ENCODE measurements at regions not wholly inside any gene's neighbourhood (a gene's known extent, or its start where the extent isn't known, plus 50 kb on each side); places are given as distances from the start of the nearest gene placed in this dataset.
A peak's percentile ranks its signal among the peaks of the same experiment; 100 is the strongest.

DNA sequence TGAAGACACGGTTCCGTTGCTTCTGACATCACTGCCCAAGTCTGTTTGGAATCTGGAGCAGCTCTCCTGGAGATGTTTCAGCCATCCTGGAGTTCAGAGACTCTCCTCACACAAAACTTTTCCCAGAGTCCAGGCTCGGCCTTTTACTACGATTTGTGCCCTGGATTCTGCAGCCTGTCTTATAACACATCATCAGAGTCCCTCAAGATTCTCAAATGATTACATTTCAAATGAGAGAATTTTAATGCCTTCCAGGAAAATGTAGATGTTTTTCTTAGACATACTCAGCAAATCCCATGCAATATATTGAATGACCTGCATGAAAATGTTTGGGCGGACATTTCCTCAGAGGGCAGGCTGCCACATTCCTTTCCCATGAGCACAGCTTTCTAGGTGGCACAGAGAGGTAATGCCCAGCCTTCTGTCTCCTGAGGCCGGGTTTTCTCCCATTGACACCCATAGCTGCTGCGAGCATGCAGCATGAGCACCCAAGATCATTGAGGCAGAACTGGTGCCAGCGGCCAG lies 129.1 kb downstream of the SNX19 start:
- intact Hi-C loops (cut with DNase I), result loop anchor here (5.0 kb wide), 1 partner anchor 135 kb away; no protein-coding TSS in a partner anchor
- ATAC-seq, result no peak
- DNase-seq (ENCODE audit: missing footprints), result no peak

DNA sequence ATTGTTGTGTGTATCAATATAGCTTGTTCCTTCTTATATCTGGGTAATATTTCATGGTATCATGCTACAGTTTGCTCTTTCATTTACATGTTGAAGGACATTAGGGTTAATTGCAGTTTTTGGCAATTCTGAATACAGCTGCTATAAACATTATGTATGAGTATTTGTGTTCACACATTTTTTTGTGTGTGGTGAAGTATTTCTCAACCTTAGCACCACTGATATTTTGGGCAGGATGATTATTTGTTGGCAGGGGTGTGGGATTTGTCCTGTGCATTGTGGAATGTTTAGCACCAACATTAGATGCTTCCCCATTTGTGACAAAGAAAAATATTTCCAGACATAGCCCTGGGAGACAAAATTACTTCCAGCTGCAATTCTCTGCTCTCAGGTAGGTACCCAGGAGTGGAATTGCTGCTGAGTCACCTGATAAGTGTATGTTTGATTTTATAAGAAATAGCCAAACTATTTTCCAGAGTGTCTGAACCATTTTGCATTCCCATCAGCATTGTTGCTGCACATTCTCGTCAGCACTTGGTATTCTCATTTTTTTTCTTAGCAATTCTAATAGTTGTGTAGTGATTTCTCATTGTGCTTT lies 128.2 kb downstream of the SNX19 start:
- intact Hi-C loops (cut with DNase I), result loop anchor here (5.0 kb wide), 1 partner anchor 136 kb away; no protein-coding TSS in a partner anchor
- ATAC-seq (no peak), DNase-seq (ENCODE audit: missing footprints) (no peak)

DNA sequence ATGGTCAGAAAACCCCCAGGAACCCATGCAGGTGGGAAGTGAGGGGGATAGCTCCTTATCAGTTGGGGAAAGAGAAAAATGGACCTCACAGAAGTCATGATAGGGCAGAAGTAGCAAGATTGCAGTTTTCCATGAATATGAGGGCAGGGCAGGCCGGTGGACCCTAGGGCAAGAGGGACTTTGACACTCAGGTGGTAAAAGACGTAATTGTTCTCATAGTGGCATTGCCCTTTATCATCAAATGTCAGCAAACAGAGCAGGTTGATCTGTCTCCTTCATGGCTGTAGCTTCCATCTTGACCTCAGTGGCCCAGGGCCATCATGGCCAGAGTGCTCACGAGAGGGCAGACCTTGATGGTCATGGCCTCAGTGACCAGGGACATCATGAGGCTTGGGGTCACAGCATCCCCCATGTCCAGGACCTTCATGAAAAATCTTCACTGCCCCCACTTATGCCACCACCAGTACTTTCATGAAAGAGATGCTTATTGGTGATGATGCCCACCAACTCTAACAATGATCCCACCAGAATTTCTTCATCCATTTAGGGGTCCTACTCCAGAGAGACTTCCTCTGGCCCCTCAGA lies 127.1 kb downstream of the SNX19 start:
- ATAC-seq, result no peak
- intact Hi-C loops (cut with DNase I), result loop anchor here (5.0 kb wide), 1 partner anchor 137 kb away; no protein-coding TSS in a partner anchor
- DNase-seq (ENCODE audit: missing footprints), result no peak

DNA sequence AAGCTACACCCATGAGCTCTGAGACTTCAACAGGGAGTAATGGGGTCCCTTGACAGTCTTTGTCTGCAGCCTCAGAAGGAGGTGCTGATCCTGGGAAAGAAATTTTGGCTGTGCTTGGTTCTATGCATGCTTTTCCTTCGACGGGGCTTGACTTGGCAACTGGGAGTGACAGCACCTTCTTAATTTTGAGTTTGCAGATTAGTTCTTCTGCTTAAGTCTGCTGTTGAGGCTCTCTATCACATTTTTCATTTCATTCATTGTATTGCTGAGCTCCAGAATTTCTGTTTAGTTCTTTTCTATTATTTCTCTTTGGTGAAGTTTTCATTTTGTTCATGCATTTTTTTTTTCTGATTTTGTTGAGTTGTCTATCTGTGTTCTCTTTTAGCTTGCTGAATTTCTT lies 125.6 kb downstream of the SNX19 start:
- no peak for DNase-seq (ENCODE audit: missing footprints)
- intact Hi-C loops (cut with DNase I), result no loop called here
- ATAC-seq, result no peak

DNA sequence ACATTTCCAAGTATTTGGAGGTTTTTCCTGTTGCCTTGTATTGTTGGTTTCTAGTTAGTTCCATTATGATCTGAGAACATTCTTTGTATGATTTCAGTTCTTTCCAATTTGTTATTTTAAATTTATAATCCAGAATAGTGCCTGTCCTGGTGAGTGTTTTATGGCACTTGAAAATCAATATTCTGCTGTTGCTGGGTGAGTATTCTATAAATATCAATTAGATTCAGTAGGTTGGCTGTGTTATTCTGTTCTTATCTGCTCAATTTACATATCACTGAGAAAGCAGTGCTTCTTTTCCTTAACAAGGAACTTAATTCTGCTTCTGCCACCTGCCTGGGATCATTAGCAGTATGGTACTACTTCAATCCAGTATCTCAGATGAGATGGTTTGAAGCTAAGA lies 123.5 kb downstream of the SNX19 start:
- intact Hi-C loops (cut with DNase I), result no loop called here
- DNase-seq (ENCODE audit: missing footprints) (no peak), ATAC-seq (no peak)

DNA sequence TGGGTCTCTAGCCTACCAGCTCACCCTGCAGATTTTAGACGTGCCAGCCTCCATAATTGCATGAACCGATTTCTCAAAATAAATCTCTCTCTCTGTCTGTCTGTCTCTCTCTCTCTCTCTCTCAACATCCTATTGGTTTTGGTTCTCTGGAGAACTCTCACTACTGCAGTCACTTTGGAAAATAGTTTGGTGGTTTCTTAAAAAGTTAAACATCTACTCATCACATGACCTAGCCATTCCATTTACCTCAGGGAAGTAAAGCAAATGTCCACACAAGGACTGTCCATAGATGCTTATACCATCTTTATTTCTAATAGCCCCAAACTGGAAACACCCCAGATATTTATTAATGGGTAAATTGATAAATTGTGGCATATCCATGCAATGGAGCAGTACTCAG lies 119.5 kb downstream of the SNX19 start:
- ATAC-seq (no peak), DNase-seq (ENCODE audit: missing footprints) (no peak)
- intact Hi-C loops (cut with DNase I), result no loop called here

DNA sequence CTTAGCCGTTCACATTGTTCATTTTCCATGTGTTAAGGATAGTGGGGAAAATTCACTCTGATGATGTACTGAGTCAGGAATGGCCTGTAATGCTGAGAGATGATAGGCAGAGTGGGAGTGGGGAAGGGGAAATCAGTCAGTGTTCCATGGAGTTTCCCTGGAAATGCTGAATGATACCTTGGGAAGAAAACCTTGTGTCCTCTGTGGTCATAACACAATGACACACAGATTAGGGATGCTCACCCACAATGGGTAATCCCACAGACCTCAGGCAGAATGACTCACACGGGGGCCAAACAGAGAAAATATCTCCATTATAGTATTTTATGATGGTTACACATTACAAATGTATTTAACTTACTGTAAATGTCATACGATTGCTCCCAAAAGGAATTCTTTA lies 118.0 kb downstream of the SNX19 start:
- DNase-seq (ENCODE audit: missing footprints) (no peak), ATAC-seq (no peak)
- intact Hi-C loops (cut with DNase I), result no loop called here

DNA sequence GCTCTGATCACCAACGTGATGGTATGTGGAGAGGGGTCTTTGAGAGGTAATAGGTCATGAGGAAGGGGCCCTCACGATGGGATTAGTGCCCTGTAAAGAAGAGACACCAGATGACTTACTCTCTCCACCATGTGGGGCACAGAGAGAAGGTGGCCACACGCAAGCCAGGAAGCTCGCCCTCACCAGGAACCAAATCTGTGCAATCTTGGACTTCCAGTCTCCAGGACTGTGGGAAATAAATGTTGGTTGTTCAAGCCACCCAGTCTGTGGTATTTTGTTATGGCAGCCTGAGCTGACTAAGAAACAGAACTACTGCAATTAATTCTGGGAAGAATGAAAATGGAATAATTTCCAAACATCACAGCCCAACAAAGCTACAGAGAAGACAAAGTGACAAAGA lies 117.5 kb downstream of the SNX19 start:
- intact Hi-C loops (cut with DNase I), result no loop called here
- no peak for ATAC-seq
- no peak for DNase-seq (ENCODE audit: missing footprints)

DNA sequence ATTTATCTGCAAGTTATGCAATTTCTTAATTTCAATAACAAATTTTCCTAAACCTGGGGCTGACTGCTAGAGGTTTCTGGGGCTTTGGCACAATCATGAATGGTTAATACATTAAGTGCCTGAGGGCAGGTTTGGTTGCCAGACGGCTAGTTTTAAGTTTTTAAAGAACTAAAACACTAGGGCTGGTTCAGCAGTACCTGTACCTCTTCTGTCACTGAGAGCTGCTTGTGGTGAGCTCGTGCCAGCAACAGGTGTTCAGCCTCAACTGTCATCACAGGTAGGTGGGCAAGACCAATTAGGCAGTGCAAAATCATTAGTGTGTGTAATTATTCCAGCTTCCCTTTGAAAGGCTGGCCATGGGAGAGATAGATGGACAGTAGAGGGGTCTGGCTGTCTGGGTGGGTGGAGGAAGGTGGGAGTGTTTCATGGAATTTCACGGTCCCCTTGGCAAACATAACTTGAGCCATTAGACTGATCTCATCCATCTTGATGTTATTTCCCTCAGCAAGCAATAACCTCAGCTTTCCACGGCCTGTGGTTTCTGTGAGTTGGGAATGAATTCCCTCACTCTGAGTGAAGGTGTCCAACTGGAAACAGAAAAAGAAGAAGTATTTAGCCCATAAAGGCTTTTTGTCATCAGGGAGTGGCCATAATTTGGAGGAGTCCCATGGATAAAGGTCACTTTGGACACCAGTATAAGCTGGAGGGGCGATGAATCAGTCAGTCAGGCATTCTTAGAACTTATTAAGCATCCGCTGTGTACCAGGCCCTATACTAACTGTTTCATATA lies 114.8 kb downstream of the SNX19 start:
- DNase-seq (ENCODE audit: missing footprints) (no peak), ATAC-seq (no peak)
- intact Hi-C loops (cut with DNase I), result no loop called here

DNA sequence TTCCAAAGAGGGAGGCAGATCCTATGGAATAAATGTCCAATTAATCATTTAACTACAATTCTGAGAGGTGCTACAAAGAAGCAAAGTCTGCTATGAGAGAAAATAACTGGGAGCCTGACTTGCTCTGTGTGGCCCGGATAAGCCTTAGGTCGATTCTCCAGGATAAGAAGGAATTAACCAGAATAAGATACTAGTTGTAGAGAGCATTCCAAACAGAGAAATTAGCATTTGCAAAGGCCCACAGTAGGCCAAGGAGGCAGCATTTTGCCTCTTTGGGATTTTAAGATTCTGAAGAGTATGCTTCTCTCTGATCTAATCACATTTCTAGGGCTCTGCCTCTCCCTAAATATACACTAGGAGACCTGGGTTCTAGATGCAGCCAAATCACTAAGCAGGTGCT lies 113.7 kb downstream of the SNX19 start:
- ATAC-seq, result no peak
- intact Hi-C loops (cut with DNase I), result no loop called here
- no peak for DNase-seq (ENCODE audit: missing footprints)

DNA sequence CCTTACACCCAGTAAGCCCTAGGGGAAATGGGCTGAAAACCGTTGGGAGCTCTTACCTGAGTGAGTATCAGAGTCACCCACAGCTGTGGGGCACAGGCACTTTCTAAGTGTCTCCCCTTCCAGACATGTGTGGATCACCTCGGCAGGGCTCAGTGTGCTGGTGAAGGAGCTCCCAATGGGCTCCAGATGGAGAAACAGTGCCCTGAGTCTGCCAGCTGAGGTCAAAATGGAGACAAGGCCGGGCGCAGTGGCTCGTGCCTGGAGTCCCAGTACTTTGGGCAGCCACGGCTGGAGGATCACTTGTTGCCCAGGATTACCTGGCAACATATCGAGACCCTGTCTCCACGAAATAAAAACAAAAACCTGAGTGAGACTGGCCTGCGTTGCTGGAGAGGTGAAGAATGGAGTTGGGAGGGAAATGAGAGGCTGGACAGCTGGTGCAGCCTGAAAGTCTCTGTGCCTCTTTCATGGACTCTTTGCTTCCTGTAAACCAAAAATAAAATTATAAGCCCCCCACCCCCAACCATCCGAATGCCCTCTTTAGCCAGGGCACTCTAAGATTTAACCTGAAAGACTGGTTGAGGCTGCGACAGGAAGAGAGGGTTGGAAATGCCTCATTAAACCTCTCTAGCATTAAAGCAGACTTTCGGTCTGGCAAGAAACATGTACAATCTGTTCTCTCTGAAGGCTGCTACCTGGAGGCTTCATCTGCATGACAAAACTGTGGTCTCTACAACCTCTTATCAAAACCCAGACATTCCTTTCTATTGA lies 111.8 kb downstream of the SNX19 start:
- ATAC-seq, result no peak
- DNase-seq (ENCODE audit: missing footprints), result no peak
- intact Hi-C loops (cut with DNase I), result no loop called here

DNA sequence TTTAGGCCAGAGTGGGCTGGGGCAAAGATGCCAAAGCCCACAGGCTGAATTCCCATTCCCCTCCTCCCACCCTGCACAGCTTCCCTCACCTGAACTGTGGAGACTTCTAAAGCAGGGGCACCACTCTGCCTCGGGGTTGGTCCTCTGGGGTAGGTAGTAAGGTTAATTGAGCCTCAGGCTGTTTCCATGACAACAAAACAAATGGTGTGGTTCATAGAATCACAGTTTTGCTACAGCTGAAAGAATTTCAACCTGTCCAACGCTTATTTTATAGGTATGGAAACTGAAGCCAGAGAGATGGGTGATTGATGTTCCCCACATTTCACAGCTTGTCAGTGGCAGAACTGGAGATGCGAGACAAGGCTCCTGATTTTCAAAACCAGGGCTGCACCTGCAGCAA lies 109.5 kb downstream of the SNX19 start:
- ATAC-seq (no peak), DNase-seq (ENCODE audit: missing footprints) (no peak)
- intact Hi-C loops (cut with DNase I), result no loop called here

DNA sequence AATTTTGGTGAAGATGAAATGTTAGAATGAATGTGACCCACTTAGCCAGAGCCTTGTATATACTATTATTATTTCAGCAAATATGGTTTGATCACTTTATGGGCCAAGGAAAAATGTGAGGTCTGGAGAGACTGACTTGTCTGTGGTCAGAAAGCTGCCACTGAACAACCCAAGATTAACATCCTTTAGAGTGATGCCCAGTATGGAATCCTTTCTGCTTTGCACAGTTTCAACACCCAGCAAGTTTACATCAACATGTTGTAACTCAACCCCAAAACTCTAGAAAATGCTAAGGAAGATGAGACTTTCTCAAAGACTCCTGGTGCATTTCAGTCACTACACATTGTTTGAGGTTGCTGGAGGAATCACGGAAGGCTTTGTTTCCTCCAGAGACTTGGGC lies 107.7 kb downstream of the SNX19 start:
- no peak for ATAC-seq
- intact Hi-C loops (cut with DNase I), result no loop called here
- DNase-seq (ENCODE audit: missing footprints), result no peak

DNA sequence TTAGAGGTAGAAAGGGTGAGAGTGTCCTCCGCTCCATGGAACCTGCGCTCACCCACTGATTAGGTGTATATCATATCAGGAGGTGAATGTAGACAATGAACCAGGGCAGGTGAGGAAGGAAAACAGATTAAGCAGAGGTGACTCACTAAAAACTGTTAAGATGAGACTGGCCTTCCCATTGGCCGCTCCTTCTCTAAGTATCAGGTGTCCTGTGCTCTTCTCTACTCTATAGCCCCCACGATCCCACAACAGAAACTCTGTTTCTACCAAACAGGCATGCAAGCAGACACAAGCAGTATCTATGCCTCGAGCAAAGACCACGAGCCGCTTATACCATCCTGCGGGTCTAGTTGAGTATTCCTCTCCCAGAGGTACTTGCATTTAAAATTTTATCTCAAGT lies 103.1 kb downstream of the SNX19 start:
- intact Hi-C loops (cut with DNase I), result no loop called here
- ATAC-seq (no peak), DNase-seq (ENCODE audit: missing footprints) (no peak)

DNA sequence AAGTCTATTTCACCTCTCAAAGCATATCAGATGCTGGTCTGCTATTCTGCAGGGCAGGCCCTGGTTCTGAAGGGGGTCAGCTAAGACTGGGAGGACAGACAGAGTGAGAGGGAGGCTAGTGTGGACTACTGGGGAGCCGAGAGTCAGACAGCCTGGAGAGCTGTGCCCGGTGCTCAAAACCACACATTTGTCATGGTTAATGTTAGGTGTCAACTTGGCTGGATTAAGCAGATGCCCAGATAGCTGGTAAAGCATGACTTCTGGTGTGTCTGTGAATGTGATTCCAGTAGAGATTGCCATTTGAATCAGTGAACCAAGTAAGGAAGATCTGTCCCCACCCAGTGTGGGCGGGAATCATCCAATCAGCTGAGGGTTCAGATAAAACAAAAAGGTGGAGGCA lies 102.6 kb downstream of the SNX19 start:
- intact Hi-C loops (cut with DNase I), result no loop called here
- DNase-seq (ENCODE audit: missing footprints), result no peak
- ATAC-seq, result no peak

DNA sequence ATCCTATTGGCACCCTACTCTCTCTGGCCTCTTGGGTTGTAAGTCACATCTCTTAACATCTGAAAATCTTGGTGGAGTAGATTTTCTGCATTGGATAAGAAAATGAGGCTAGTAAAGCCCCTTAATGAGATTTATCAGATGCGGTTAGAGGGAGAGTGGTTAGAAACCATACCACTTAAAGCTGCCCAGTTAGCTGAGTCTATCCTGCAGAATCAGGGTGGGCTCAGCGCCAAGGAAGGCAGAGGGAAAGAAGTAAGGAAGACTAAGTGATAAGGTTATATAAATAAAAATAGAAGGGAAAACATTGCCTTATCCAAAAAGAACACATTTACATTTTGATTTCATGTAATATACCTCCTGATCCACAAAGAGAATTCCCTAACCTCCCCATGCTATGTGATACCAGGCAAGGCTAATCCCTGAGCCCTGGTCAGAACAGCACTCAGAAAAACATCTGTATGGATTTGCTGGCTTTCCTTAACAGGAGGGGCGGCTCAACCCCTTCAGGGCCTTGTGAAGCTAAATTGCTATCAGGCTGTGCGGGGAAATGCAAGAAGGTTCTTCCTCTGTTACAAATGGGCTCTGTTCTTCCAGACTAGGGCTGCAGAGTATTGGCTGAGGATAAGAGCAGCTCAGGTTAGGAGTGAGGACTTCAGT lies 101.7 kb downstream of the SNX19 start:
- ATAC-seq, result no peak
- intact Hi-C loops (cut with DNase I), result no loop called here
- no peak for DNase-seq (ENCODE audit: missing footprints)

DNA sequence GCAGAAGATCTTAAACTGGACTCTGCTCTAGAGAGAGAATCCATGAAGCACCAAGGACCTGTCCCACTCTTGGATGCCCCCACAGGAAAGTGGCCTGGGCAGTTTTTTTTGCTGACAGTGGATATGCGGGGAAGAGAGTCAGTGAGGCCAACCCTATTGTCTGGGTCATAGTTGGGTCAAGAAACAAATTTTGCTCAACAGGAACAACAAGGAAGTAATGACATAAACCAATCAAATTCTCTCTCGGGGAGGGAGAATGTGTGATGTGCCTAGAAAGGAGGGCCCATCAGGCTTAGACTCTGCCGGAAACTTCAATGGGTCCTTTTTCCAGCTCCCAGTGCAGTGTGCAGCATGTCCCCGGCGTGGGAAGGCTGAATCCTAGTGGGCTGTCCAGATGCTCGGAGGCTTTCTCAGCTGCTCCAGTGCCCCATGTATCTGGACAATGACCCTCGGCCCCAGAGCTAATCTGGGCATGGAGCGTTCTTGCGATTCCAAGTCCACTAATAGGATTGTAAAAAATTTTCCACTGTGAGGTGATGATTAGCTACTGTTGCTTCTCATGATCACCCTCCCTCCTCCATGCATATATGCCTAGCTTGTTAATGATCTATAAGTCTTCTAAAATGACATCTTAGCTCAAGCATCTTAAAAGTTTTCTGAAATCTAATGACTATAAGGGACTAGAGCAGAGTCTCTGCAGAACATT lies 101.0 kb downstream of the SNX19 start:
- intact Hi-C loops (cut with DNase I), result no loop called here
- ATAC-seq (peak; percentile 21), DNase-seq (ENCODE audit: missing footprints) (no peak)

DNA sequence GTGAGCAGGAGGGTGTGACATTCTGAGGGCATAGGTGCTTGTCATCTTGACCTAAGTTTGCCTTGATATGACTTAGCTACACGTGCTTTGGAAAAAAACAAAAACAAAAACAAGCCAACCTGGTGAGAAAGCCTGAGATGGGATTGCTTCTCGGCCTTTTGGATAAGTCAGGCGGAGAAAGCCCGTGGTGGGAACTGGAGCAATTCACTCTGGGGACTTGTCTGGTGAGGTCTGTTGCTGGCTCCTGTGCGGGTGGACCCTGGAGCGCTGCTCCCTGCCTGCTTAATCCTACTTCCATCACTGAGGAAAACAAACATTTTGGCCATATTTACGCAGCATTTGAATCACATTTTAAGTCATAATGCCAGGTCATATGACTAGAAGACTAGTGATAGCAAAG lies 100.3 kb downstream of the SNX19 start:
- ATAC-seq (no peak), DNase-seq (ENCODE audit: missing footprints) (no peak)
- intact Hi-C loops (cut with DNase I), result no loop called here
